ENCODE measurements at regions not wholly inside any gene's neighbourhood (a gene's known extent, or its start where the extent isn't known, plus 50 kb on each side); places are given as distances from the start of the nearest gene placed in this dataset.
"Not testable (repeated sequence)": the region's sequence is repeated elsewhere in the genome, so short reads cannot be mapped to it uniquely, and the experiment has no call there.

DNA sequence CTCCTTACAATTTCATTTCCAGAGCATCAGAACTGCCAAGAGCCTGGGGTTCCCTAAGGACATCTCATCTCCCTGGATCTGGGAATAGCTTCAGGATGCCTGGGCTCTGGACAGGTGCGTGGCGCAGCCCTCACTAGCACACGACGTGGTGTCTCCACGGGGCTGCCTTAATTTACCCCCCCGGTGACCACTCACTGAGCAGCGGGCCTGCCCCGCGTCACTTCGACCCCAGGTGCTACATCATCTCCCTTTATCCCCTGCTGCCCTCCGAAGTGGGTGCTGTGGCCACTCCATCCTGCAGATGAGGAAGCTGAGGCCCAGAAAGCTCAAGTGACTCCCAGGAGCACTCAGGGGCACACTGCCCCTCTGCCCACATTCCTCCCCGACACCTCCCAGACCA lies 177.8 kb upstream of the SFSWAP start:
- no peak for DNase-seq

DNA sequence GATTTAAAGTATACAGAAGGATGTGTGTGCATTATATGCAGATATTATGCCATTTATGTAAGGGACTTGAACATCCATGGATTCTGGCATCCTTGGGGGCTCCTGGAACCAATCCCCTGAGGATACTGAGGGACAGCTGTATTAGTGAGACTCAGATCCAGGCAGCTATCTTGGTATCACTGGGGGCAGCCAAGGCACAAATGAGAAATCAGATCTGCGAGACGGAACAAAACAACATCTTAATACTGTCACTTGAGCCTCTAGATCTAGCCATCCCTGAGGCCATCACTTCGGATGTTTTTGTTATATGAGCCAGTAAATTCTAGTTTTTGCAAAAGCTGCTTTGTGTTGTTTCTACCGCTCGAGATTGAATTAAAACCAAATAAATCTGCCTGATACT lies 175.1 kb upstream of the SFSWAP start:
- peak; percentile 7 for DNase-seq

DNA sequence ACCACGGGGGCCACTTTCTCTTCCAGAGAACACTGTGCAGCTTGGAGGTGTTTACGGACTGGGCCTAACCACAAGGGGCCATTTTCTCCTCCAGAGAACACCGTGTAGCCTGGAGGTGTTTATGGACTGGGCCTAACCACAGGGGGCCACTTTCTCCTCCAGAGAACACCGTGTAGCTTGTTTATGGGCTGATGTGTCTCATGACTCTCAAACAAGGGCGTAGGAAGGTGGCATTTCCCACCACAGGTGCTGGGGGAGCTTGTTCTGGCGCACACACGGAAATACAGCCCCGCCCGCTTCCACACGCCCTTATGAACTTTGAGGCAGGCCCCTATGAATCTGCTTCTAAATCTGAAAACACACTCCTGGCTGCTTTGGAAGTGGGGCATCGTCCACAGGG lies 174.6 kb upstream of the SFSWAP start:
- no peak for DNase-seq

DNA sequence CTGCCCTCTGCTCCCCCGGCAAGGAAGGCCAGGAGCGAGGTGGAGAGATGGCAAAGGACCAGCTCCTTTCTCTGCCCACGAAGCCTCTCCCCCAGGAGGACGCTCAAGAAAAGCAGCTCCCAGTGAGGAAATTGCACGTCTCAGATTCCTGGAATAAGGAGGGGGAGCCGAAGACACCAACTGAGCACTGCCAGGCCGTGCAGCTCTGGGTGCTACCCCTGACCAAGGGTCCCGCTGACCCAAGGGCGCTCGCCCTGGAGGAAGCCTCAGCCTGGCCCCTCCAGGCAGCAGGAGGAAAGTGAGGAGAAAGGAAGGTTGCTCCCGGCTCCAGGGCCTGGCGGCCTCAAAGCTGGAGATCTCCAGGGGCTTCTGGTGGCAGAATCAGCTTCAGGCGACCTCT lies 174.1 kb upstream of the SFSWAP start:
- DNase-seq = no peak

DNA sequence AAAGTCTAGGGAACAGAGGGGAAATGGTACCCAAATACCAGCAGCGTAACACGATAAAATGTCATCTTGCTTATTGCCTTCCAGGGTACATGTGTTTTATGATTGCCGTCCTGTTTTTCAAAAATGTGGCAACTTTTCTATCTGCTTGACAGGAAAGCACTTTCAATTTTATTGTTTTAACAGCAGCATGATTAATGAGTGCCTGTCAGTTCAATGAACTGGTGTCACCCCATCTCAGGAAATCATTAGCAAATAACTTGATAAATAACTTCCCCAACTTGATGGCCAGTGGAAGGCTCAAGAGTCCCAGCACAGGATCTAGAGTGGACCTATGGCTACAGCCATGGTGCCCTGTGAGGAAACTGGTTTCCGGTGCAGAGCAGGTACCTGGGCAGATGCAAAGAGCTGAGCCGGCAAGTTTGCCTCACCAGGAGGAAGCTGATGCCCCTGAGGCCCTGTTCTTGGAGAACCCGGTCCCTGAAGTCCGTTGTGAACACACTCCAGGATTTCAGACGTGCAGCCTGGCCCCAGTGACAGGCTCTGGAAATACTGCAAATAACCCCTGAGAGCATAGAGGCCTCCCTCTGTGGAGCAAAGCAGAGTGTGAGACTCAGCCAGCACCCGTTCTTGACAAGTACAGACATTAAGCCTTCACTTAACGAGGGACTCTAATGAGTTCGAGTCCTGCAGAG lies 173.5 kb upstream of the SFSWAP start:
- DNase-seq = peak; percentile 15

DNA sequence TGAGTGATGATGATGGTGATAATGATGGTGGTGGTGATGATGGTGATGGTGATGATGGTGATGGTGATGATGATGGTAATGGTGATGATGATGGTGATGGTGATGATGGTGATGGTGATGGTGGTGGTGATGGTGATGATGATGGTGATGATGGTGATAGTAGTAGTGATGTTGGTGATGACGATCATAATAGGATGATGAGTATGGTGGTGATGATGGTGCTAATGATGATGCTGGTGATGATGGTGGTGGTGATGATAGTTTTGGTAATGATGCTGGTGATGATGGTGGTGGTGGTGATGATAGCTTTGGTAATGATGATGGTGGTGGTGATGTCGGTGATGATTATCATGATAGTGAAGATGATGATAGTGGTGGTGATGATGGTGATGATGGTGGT lies 171.5 kb upstream of the SFSWAP start:
- no peak for DNase-seq

DNA sequence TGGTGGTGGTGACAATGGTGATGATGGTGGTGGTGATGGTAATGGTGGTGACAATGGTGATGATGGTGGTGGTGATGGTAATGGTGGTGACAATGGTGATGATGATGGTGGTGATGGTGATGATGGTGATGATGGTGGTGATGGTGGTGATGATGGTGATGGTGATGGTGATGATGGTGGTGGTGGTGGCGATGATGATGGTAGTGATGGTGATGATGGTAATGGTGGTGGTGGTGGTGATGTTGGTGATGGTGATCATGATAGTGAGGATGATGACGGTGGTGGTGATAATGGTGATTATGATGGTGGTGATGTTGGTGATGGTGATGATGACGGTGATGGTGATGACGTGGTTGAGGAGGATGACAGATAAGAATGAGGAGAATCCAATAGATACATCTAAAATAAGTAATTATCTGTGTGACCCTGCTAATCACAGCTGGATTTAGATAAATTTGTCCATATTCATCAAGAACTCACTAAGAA lies 170.7 kb upstream of the SFSWAP start:
- DNase-seq = no peak

DNA sequence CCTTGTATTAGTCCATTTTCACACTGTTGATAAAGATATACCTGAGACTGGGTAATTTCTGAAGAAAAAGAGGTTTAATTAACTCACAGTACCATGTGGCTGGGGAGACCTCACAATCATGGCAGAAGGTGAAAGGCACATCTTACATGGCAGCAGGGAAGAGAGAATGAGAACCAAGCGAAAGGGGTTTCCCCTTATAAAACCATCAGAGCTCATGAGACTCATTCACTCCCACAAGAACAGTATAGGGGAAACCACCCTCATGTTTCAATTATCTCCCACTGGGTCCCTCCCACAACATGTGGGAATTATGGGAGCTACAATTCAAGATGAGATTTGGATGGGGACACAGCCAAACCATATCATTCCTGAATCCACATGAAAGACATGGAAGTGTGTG lies 169.4 kb upstream of the SFSWAP start:
- DNase-seq = not testable (repeated sequence)

DNA sequence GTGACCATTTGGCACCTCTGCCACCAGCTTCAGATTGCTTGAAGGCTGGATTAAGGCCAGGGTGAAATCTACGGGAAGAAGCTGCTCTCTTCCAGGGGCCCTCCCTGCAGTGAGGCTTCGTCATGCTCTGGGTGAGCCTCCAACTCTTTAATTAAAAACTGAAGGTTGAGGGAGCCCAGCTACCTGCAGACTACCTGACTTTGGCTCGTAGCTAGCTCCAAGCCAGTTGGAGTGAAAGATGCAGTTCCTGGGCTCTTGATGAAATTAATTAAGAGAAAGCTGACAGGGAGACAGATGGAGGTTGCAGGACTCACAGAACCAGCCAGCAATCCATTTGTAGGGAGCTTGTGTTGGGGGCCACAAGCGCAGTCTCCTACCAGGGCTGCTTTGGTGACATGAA lies 168.5 kb upstream of the SFSWAP start:
- DNase-seq = no peak

DNA sequence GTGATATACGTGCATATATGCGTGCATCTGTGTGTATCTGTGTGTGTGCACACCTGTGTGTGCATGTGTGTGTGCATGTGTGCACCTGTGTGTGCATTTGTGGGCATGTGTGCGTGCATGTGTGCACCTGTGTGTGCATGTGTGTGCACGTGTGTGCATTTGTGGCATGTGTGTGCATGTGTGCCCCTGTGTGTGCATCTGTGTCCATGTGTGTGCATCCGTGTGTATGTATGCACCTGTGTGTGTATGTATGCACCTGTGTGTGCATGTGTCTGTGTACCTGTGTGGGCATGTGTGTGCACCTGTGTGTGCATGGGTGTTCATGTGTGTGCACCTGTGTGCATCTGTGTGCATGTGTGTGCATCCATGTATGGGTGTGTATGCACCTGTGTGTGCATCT lies 167.8 kb upstream of the SFSWAP start:
- no peak for DNase-seq

DNA sequence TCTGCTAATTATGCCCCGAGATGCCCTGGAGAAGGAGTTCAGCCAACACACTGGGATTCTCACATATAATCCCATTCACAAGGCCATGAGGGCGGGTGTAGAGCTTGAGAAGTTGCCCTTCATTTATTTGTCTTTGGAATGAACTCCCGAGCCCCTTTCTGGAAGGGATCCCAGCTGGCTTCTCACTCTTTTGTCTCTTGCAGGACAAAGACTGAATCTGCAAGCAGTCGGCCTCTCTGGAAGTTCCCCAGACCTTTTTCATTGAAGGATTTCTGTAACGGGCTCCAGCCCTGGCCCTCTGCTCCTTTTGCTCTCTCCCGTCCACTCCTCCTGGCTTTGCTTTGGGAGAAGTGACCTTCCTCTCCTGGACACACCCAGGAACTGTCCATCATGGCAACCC lies 163.3 kb upstream of the SFSWAP start:
- no peak for DNase-seq

DNA sequence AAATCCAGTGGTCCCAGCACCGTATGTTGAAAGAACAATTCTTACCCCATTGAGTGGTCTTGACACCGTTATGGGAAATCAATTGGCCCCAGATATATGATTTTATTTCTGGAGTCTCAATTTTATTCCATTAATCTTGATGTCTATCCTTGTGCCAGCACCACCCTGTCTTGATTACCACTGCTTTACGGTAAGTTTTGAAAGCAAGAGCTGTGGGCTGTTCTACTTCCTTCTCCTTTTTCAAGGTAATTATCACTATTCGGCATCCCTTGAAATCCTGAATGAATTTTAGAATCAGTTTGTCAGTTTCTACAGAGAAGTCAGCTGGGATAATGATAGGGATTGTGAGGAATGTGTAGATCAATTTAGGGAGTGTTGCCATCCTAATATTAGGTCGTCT lies 160.8 kb upstream of the SFSWAP start:
- no peak for DNase-seq

DNA sequence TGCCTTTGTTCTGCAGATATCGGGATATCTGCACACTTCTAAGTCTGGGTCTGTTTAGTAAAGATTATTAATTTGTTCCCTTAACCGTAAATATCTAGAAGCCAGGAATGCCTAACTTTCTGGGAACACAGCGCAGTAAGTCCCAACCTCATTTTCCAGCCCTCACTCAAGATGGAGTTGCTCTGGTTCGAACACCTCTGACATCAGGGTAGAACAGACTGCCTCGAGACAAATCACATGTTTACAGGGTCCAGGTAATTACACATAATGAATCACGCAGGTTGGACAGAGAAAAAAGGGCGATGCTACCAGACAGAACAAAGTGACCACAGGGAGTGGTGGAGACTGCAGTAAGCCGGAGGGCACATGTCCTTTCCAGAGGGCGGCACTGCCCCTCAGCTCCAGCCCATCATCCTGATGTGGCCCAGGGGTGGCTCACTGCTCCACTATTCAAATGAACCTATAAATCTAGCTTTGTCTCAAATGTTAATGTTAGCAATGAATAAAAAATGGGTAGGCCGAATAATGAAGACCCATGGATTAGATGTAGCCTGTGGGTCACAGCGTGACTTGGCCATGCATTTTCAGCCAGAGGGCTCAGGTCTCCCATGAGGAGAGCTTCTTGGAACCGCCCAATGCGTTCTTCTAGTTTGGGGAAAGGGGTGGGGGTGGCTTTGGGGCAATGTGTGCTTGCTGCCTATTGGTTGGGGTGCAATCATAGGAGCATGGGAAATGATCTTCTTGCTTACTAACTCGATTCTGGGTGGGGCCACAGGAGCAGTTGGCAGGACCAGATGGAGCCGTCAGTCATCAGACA lies 159.0 kb upstream of the SFSWAP start:
- DNase-seq = no peak

DNA sequence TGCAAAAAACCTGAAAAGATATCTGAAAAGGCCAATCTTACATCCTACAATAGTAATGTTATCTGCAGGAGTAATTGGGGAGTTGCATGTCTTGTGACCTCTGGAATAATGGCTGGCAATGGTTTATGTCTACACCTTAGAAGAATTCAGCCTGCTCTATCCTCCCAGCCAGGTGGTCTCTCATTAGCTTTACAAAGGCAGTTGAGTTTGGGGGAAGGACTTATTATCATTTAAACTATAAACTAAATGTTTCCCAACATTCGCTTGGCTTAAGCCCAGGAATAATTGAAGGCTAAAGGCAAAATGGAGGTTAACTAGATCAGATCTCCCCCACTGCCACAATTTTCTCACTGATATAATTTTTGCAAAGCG lies 158.4 kb upstream of the SFSWAP start:
- no peak for DNase-seq

DNA sequence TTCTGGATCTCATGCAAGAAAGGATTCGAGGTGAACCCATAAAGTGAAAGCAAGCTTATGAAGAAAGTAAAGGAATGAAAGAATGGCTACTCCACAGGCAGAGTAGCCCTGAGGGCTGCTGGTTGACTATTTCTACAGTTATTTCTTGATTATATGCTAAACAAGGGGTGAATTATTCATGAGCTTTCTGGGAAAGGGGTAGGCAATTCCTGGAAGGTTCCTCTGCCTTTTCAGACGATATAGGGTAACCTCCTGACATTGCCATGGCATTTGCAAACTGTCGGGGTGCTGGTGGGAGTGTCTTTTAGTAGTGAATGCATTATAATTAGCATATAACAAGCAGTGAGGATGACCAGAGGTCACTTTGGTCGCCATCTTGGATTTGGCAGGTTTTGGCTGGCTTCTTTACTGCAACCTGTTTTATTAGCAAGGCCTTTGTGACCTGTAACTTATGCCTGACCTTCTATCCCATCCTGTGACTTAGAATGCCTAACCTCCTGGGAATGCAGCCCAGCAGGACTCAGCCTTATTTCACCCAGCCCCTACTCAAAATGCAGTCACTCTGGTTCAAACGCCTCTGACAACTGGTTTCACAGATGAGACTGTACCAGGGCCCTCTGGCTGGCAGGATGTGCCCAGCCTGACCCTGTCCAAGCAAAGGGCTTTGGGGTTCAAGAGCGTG lies 157.7 kb upstream of the SFSWAP start:
- DNase-seq = no peak

DNA sequence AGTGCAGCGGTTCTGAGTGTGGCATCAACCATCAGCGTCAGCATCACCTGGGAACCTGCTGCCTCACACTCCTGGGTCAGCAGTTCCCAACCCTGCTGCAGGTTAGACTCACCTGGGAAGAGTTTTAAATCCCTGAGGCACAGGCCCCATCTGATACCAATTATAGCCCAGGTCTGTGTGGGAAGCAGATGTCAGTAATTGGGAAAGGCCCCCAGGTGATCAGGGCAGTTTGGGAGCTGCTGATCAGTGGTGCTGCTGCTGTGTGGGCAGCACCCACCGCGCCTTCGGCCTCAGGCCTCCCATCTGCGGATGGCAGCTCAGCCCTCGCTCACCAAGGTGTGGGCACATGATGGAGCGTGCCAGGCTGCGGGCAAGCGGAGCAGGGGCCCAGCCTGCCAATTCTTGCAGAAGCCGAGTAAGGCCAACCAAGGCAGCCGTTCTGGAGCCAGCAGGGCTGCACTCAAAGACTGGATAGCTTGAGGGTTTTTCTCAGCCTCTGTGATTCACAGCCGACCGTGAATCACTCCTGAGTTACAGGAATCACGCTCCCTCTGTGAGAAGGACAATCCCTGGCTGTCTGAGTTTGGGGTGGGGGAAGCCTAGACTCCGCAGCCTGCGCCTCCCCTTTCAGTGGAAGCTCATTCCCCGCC lies 155.6 kb upstream of the SFSWAP start:
- no peak for DNase-seq

DNA sequence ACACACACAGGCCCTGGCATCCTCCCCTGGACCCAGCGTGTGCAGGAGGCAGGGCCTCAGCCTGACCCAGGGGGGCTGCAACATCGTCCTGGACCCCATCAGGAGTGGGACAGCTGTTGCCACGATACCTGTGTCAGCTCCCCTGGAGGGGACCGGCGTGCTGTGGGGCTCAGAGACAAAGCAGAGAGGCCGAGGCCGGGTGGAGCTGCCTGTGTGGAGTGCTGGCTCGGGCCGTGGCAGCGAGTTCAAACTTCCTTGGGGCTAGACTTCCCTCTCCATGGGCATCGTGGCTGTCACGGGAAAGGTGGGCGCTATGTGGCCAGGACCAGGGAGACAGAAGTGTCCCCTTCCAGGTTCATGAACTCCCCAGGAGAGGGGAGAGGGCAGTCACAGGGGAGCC lies 155.0 kb upstream of the SFSWAP start:
- no peak for DNase-seq

DNA sequence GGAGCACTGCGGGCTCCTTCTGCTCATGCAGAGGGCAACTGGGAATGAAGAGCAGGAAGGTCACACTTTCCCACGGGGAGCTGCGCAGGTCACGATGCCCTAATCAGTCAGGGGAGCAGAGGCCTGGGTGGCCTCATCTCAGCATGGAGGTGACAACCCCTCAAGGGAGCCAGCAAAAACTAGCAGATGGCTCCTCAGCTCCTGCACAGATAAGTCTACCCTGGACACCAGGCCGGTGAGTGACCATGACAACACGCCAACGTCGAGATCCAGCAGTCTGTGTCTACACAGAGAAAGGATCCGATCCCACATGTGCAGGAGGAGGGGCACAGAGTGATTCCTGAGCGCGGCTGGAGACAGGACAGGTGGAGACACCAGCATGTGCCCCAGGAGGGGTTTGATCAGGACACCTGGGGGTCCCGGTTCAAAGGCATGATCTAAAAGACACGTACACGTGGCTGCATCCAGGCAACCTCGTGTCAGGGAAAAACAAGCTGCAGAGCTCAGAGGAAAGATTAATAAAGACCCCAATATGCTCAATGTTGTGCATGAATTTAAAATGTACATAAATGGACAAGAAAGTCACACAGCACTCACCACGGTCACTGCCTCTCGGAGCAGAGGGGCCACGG lies 153.7 kb upstream of the SFSWAP start:
- DNase-seq = no peak

DNA sequence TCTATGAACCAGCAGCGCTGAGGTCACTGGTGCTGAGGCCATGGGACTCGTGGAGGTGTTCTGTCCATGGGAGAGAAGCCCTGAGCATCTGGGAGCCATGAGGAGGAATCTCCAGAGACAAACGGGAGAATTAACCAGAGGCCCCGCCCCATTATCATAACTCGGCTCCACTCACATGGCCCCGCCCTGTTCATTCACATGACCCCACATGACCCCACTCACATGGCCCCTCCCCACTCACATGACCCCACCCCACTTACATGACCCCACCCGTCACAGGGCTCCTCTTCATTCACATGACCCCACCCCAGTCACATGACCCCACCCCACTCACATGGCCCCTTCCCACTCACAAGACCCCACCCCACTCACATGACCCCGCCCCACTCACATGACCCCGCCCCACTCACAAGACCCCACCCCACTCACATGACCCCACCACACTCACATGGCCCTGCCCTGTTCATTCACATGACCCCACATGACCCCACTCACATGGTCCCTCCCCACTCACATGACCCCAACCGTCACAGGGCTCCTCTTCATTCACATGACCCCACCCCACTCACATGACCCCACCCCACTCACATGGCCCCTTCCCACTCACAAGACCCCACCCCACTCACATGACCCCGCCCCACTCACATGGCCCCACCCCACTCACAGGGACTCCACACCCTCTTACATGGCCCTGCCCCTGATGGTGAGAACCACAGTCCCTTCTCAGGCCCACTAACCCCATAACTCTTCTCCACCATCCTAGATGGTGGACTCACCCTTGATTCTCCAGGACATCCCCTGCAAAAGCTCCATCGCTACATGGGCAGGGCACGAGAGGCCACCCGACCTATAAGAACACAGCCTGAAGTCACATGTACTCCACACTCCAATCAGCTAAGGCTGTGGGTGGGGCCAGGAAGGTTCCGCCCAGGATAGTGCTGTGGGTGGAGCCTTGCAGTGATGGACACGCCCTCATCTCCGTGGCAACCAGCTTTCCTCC lies 151.1 kb upstream of the SFSWAP start:
- DNase-seq = no peak

DNA sequence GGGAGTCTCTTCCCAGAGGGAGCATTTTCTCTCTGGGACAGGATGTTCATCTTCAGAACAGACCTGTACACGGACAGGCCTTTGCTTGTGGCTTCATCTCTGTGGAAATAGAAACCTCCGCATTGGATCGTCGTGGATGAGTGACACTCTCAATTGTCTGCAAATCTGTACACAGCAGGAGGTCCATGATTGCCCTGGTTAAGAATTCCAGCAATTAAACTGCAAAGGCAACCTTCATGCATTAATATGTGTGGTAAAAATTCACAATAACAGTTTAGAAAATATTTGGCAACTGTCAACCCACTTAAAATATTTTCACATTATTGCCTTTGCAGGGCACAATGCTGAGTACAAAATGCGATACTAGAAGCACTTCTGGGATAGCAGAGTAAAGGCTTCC lies 149.8 kb upstream of the SFSWAP start:
- DNase-seq = peak; percentile 74

DNA sequence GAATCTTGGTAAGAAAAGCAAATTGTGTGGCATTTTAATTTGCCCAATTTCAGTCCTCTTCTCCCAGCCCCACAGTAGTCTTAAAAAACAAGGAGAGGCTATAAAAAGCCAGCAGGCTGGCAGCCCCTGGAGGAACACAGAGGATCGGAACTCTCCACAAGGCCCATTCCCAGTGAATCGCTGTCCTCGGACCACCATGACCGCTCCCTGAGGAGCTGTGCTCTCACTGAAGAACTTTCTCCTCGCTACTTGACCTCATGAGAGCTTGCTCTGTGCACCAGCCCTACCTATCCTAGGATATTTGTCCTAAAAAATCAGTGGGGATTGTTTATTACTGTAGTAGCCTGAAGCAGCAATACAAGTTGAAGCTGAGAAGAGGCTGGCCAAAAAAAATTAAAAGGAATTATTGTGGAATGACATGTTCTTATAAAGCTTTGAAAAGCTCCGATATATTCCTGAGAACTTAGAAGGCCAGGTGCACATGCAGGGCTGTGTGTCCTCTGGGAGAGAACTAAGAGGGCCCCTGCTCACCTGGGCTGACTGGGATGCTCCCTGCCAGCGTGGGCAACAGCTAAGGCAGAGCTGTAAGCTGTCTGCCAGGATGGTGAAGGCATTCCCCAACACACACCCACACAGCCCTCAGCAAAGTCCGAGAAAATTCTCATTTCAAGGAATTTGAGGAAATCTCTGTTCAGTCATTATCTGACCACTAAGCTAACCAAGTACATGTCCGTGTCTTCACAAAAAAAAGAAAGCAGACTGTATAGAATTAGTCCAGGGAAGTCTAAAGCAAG lies 148.8 kb upstream of the SFSWAP start:
- DNase-seq = no peak

All from eye (tissue), 1 donor.